Left lung (tissue), 4 donors: ENCODE measurements at regions not wholly inside any gene's neighbourhood (a gene's known extent, or its start where the extent isn't known, plus 50 kb on each side); places are given as distances from the start of the nearest gene placed in this dataset.

Source experiments
- ATAC-seq: fragments of 200-7000 bp; cut with Tn5 transposase; one replicate; pipeline ENCODE4 v1.9.1; 2020; ENCODE audit warnings: moderate library complexity
- DNase-seq, 4 donors: peaks; one replicate each; pipeline ENCODE4 v3.0.0-alpha.2; 2013 to 2020
- H3K27ac ChIP-seq, 2 donors: fragments of 200-600 bp; sonication (generic) in 1 of 2; one replicate each; pipeline versions ENCODE4 v1.5.0 to v1.8.0; 2020 to 2021
- H3K27me3 ChIP-seq, 2 donors: fragments of 200-600 bp; sonication (generic) in 1 of 2; one replicate each; pipeline versions ENCODE4 v1.5.0 to v1.8.0; 2020 to 2021
- H3K36me3 ChIP-seq, 2 donors: fragments of 200-600 bp; sonication (generic) in 1 of 2; one replicate each; pipeline versions ENCODE4 v1.5.0 to v1.8.0; 2020 to 2021
- H3K4me1 ChIP-seq, 2 donors: fragments of 200-600 bp; one replicate each; pipeline ENCODE4 v1.8.0; 2021
- H3K4me3 ChIP-seq, 2 donors: fragments of 200-600 bp; sonication (generic) in 1 of 2; one replicate each; pipeline versions ENCODE4 v1.5.0 to v1.8.0; 2020 to 2021; ENCODE audit warnings: mild to moderate bottlenecking in 1 of 2
- H3K9me3 ChIP-seq, 2 donors: fragments of 200-600 bp; sonication (generic) in 1 of 2; one replicate each; pipeline versions ENCODE4 v1.5.0 to v1.8.0; 2020 to 2021
- intact Hi-C, 2 donors: fragments of 100-400 bp; cut with DNase I; formaldehyde crosslinking; loops; one replicate each; pipeline versions ENCODE4 v1.11.2 to v1.14.2; 2022
- TF ChIP-seq, protein P1 (sequence below), 2 donors: fragments of 200-600 bp; sonication (generic) in 1 of 2; IDR thresholded peaks; one replicate each; pipeline versions ENCODE4 v1.5.0 to v1.8.0; 2021; ENCODE audit warnings: antibody characterized with exemption in 2 of 2
- donor health status: DM: no; HTN: yes; CAD: no.
- donor health status: DM: no; HTN: no; CAD: no.

DNA sequence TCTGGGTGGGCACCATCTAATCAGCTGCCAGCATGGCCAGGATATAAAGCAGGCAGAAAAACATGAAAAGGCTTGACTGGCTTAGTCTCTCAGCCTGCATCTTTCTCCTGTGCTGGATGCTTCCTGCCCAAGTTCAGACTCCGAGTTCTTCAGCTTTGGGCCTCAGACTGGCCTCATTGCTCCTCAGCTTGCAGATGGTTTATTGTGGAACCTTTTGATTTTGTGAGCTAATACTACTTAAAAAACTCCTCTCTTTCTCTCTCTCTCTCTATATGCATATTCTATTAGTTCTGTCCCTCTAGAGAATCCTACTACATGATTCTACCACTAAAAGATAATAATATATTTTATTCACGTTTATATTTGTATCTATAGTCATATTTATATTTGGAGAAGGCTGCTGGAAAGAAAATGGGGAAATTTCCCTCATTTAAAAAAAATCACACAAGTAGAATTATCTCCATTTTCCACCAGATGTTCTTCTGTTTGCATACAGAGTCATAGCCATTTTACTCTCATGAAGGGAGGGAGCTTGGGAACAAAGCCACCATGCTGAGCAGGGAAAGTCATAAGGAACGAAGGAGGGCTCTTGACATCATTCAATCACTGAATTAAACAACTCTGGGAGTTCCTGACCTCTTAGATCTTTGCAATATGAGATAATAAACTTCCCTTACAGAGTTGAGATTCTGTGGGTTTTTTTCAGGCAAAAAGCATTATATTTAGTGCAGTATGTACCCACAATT is 1137.4 kb upstream of the CDH18 start:
- intact Hi-C loops: no loop called here
- ATAC-seq: no peak
- H3K4me3 ChIP-seq: no peak overlapping the region

DNA sequence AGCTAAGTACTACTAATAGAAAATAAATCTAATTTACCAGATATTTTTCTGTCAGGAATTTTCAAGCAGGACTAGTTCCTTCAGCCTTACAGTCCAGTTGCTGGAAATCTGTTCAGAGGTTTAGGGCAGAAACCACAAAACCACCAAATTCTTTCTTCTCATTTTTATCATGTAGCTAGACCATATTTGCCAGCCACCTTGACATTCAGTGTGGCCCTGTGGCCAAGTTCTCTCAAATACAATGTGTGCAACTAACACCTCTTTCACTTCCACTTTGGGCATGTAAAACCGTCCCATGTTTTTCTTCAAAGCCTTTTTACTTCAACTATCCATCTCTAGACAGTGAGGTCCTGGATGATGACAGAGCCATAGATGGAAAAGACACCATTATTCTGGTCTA is 1133.2 kb upstream of the CDH18 start:
- intact Hi-C loops: no loop called here

More for the DNA sequence above, 1137.4 kb upstream of the CDH18 start:
- Histone ChIP-seq H3K9me3 (no peaks in the 10 kb centered on the region), H3K27ac (no peak overlapping the region), H3K36me3 (no peaks in the 10 kb centered on the region), H3K27me3 (no peaks in the 10 kb centered on the region), H3K4me1 (no peaks in the 10 kb centered on the region)
- TF ChIP-seq, protein P1, sequence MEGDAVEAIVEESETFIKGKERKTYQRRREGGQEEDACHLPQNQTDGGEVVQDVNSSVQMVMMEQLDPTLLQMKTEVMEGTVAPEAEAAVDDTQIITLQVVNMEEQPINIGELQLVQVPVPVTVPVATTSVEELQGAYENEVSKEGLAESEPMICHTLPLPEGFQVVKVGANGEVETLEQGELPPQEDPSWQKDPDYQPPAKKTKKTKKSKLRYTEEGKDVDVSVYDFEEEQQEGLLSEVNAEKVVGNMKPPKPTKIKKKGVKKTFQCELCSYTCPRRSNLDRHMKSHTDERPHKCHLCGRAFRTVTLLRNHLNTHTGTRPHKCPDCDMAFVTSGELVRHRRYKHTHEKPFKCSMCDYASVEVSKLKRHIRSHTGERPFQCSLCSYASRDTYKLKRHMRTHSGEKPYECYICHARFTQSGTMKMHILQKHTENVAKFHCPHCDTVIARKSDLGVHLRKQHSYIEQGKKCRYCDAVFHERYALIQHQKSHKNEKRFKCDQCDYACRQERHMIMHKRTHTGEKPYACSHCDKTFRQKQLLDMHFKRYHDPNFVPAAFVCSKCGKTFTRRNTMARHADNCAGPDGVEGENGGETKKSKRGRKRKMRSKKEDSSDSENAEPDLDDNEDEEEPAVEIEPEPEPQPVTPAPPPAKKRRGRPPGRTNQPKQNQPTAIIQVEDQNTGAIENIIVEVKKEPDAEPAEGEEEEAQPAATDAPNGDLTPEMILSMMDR (IDR thresholded peaks at IDR 0.05): no peak
- DNase-seq: no peak

DNA sequence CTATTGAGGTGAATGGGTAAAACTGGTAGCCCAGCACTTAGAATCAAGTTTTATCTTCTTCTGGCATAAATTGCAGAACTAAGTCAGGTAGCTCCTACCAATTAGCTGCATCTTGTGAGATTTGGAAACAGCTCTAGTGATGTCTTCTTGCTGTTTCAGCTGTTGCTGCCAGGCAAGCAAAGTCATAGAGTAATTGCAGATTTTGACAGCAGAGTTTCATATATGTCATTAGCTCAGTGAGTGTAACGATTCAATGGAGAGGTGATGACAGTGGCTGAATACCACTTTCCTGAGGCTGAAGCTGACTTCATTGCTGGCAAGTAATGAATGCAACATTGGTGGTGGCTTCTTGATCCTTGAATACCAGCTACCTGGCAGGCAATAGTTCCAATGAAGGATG is 1109.7 kb upstream of the CDH18 start:
- intact Hi-C loops: no loop called here
- no peak for DNase-seq

More for the DNA sequence above, 1133.2 kb upstream of the CDH18 start:
- H3K36me3 ChIP-seq: no peaks in the 10 kb centered on the region
- H3K27me3 ChIP-seq: no peaks in the 10 kb centered on the region
- TF ChIP-seq, protein P1 (IDR thresholded peaks at IDR 0.05): no peak
- no peaks in the 10 kb centered on the region for H3K9me3 ChIP-seq
- no peak overlapping the region for H3K4me3 ChIP-seq
- DNase-seq (no peak), ATAC-seq (no peak)
- no peak overlapping the region for H3K27ac ChIP-seq
- H3K4me1 ChIP-seq: no peaks in the 10 kb centered on the region

DNA sequence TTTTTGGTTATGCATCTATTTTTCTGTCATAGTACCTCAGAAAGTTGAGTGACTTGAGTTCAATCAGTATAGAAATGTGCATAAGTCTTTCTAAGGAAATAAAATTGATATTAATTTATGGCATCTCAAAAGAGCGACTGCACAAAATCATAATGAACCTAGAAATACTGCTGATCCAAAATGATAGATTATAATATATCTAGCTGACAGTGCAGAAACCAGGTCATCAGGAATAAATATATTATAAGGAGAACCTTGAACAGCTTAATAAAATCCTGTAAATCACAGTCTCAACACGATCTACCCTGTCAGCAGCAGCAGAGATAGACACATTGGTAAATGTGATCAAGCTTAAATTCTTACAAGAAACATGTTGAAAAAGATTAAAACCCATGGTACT is 1106.6 kb upstream of the CDH18 start:
- Histone ChIP-seq H3K4me3 (no peak overlapping the region), H3K36me3 (no peaks in the 10 kb centered on the region), H3K27me3 (no peaks in the 10 kb centered on the region), H3K9me3 (no peaks in the 10 kb centered on the region), H3K4me1 (no peaks in the 10 kb centered on the region), H3K27ac (no peak overlapping the region)
- TF ChIP-seq, protein P1 (IDR thresholded peaks at IDR 0.05): no peak
- DNase-seq (no peak), ATAC-seq (no peak)
- intact Hi-C loops: no loop called here

More for the DNA sequence above, 1109.7 kb upstream of the CDH18 start:
- Histone ChIP-seq H3K4me1 (no peaks in the 10 kb centered on the region), H3K9me3 (peaks cover 0 to 2% of the 10 kb centered on the region in 2 donors), H3K27ac (no peak overlapping the region), H3K36me3 (no peaks in the 10 kb centered on the region), H3K4me3 (no peak overlapping the region), H3K27me3 (no peaks in the 10 kb centered on the region)
- no peak for ATAC-seq
- TF ChIP-seq, protein P1 (IDR thresholded peaks at IDR 0.05): no peak

DNA sequence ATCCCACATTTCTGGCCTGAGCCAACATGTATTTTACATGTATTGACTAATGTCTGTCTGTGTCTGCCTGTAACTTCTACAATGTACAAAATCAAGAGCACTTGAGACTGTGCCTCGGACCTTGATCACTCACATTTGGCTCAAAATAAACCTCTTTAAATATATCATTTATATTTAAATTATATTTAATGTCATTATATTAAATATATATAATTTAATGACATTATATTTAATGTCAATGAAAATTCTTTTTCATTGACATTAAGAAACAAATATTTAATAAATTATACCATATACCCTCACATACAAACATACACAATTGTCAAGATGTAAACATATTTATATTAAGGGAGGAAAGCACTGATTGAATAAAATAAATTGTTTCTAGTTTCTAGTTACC is 1099.8 kb upstream of the CDH18 start:
- H3K27ac ChIP-seq: no peak overlapping the region
- H3K4me1 ChIP-seq: no peaks in the 10 kb centered on the region
- intact Hi-C loops: no loop called here
- H3K9me3 ChIP-seq: peaks cover 0 to 5% of the 10 kb centered on the region in 2 donors
- H3K36me3 ChIP-seq: no peaks in the 10 kb centered on the region
- TF ChIP-seq, protein P1 (IDR thresholded peaks at IDR 0.05): no peak
- DNase-seq (no peak), ATAC-seq (no peak)
- no peak overlapping the region for H3K4me3 ChIP-seq
- no peaks in the 10 kb centered on the region for H3K27me3 ChIP-seq
